Activated CD8-positive, alpha-beta memory T cell treated with anti-CD3 and anti-CD28 coated beads, Interleukin-2, amount 50 U/mL, for 48 hours (primary cell): ENCODE measurements at regions not wholly inside any gene's neighbourhood (a gene's known extent, or its start where the extent isn't known, plus 50 kb on each side); places are given as distances from the start of the nearest gene placed in this dataset.
"Not testable (repeated sequence)": the region's sequence is repeated elsewhere in the genome, so short reads cannot be mapped to it uniquely, and the experiment has no call there.

Experiments
- DNase-seq: peaks from one replicate; pipeline ENCODE4 v3.0.0-alpha.2; 2020

DNA sequence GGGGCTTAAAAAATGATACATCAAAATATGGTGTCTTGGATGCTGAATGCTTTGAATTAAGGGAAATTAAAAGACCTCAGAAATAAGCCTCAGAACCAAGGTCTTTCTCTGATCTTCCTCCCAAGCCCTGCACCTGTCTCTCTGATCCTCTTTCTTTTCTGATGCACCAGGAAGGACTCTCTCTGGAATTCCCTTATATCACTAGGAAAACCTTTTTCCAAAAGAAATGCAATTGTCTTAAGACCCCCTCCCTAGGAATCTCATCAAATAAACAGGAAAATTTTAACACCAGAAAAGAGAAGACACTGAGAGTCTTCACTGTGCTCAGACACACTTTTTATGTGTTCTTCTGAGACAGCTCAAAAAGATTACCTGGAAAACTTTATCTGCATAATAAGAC, 159.5 kb upstream of the PTBP2 start:
- DNase-seq: no peak

DNA sequence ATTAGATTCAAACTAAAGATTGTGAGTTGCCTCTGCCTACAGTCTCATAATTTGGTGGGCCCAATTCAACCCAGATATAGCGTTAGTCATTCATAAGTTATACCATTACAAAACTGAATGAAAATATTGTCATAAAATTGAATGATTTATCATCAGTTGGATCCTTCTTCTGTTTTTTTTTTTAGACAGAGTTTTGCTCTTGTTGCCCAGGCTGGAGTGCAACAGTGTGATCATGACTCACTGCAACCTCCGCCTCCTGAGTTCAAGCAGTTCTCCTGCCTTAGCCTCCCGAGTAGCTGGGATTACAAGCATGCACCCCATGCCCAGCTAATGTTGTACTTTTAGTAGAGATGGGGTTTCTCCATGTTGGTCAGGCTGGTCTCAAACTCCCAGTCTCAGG, 157.2 kb upstream of the PTBP2 start:
- not testable (repeated sequence) for DNase-seq

DNA sequence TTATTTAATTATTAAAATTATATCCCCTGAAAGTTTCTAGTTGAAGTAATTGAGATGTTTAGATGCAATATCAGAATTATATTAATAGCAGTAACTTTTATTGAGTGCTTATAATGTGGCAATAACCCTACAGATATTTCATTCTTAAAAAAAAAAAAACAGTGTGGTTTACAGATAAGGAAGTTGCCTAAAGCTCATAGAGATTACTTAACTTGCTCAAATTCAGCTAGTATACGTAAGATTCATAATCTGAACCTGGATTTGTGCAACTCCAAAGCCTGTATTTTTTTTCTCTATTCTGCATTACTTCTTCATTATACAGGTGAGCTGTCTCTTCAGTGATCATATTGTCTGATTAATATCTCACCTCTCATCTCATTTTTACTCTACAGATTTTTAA, 156.0 kb upstream of the PTBP2 start:
- DNase-seq: no peak

DNA sequence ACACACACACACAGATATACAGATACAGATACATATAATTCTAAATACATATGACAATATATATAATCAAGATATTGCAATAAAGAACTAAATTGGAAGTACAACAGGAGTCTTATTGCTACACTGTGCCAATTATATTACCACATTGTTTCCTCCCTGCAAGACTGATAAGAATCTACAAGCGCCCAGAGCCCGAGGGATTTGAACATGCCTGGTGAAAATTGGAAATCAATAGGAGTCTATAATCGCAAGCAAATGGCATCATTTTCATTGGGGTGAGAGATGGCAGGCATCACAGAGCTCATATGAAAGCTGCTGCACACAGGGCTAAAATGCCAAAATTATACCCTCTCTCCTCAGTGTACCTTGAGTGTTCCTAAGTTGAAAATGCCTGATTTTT, 152.9 kb upstream of the PTBP2 start:
- DNase-seq: no peak

DNA sequence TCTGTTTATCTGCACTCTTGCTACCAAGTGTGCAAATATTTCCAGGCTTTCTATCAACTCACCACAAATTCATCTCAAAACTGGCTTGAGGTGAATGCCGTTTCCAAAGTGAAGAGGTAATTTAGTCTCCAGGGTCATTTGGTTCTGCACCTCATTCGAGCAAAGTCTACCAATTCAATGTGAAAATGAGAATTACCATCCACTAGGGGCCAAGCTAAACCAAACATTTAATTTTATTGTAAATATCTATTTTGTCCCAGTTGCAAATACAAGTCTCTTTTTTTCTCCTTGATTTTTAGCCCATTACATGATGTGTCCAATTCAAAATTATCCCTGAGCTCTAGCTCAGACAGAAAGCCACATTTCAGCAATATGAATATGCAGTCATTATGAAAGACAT, 152.3 kb upstream of the PTBP2 start:
- DNase-seq: no peak

DNA sequence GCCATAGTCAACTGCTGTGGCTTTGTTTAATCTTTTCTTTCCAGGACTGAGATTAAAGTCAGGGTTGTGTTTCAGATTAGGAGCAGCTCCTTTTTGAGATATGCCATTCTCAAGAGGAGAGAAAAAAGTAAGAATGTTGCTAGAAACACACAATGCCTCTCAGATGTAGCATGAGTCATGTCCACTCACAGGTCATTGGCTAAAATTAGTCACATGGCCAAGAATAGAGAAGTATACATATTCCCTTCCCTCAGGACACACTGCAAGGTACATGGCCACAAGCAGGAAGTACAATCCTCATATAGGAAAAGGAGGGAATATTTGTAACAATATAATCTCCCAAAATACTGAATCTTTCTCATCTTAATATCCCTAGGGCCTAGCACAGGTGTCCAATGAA, 141.9 kb upstream of the PTBP2 start:
- DNase-seq: no peak

DNA sequence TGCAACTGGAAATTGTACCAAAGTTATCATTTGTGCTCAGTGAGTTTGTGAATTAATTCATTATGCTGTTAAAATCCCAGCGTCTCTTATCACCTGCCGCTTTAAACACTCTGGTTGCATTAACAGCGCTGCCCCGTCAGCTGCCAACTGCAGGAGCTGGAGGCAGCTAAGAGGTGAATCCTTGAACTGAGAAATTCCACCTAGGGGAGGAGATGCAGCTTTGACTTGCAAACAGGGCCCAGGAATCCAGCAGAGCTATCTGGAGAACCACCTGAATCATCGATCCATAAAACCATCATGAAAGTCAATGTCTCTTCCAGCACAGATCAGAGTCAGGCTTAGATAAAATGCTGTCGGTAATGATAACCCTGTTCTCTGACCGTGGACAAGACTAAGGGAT, 140.7 kb upstream of the PTBP2 start:
- no peak for DNase-seq

DNA sequence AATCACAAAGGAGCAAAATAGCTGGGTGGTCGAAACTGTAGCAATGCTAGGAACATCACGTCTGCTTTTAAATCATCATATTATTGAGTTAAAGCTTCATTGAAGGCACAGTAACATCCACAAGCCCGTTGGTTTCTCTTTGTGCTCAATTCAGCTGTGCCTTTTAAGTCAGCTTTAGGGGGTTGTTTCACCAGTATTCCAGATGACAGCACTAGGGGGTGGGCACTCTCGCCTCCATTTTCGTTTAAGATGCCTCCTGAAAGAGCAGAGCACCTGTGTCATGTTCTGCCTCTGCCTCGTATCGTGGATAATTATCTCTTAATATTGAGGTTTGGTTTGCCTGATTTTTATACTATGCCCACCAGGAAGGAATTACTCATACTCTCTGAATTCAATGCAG, 139.8 kb upstream of the PTBP2 start:
- DNase-seq: no peak

DNA sequence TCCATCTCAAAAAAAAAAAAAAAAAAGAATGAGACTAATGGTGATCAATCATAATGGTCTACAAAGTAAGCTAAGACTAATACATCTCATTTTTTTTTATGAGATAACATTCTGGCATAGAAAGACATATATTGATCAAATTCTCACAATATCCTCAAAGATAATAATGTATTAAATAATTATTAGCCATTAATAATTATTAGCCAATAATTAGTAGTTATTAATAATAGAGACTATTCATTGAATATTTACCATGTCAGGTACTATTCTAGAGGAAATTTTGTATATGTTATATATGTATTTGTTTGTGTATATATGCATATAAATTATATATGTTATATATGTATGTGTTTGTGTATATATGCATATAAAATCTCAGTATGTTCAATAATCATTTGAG, 137.7 kb upstream of the PTBP2 start:
- no peak for DNase-seq

DNA sequence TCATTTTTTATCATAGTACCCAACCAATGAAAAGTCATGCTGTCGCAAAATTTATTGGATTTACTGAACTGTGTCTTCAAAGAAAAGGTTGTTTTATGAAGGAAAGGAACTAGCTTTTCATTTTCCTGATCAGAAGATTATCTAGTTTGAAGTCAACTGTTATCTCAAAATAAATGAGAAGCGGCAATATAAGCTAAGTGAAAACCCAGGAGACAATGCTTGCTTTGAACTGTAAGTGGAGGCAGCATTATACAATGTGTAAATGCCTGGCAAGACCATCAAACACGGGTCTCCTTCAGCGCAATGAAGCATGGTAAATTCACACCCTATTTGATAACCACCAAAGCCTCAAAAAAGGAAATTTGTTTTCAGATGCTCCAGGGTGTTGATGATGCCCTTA, 134.4 kb upstream of the PTBP2 start:
- no peak for DNase-seq

DNA sequence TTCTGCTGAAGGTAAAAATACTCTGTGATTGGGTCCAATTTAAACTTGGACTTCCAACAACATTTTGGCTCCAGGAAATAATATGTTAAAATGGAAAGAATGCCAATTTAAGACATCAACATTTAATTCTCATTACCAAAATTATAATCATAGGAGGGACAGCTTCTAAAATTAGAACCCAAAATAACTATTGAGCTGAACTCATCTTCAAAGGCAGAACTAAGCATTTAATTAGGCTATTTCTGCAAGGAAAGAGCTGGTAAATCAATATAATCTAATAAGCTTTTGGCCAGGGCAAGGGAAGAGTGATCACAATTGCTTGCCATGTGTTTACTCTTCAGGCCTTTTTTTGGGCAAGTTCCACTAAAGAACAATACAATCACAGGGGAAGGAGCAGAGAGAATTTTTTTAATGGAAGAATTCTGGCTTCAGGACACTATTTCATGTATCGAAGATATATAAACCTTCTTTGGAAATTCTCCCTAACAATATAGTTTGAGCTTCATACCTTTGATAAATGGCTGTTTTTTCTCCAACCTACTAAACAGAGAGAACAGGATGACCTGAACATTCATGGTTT, 133.1 kb upstream of the PTBP2 start:
- DNase-seq: no peak

DNA sequence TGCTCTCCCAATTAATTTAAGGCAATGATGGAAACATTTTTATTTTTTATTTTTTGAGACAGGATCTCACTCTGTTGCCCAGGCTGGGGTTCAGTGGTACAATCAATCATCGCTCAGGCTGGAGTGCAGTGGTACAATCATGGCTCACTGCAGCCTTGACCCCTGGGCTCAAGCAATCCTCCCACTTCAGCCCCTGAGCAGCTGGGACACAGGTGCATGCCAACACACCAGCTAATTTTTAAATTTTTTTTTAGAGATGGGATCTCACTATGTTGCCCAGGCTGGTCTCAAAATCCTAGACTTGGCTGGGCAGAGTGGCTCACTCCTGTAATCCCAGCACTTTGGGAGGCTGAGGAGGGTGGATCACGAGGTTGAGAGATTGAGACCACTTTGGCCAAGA, 126.1 kb upstream of the PTBP2 start:
- DNase-seq: not testable (repeated sequence)

DNA sequence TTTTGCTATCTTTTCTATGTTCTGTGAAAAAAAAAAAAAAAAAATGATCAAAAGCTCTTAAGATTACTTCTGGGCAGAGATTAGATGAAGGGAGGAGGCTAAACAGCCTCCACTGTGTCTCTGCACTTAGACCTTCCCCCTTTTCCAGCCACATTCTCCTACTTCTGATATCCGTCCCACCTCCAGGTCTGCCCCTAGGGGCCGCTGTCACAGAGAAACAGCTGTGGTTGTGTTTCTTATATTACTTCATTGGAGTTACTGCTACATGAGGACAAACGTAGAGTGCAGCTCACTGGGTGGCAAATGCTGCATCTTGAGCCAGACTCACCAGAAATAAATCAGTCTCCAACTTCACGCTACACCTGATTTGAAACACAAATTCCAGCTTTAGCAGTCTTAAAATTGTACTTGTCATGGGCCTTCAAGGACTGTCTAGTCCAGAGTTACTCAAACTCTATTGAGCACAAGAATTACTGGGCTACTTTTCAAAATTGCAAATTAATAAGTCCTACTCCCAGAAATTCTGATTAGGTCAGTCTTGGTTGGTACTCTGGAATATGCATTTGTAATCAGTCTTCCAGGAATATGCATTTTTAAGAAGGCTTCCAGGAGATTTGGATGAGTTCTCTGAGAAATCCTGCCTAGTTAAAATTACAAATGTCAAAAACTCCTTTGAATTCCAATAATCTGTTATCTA, 125.2 kb upstream of the PTBP2 start:
- no peak for DNase-seq

DNA sequence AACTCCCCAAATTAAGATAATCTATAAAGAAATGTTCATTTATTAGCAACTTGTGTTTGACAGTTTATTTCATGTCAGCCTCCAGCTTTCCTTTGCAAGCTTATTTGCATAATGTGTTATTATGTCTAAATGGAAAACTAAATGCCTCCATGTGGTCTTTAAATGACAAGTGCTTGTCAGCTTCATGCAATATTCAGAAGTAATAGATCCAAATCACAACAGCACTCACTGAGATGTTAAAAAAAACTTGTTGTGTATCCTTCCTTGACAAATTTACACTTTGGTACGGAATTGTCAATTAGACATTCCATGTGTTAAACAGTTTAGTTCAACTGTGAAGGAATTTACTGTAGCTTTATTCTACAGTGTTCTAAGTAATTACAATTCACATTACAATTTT, 124.4 kb upstream of the PTBP2 start:
- DNase-seq: no peak

DNA sequence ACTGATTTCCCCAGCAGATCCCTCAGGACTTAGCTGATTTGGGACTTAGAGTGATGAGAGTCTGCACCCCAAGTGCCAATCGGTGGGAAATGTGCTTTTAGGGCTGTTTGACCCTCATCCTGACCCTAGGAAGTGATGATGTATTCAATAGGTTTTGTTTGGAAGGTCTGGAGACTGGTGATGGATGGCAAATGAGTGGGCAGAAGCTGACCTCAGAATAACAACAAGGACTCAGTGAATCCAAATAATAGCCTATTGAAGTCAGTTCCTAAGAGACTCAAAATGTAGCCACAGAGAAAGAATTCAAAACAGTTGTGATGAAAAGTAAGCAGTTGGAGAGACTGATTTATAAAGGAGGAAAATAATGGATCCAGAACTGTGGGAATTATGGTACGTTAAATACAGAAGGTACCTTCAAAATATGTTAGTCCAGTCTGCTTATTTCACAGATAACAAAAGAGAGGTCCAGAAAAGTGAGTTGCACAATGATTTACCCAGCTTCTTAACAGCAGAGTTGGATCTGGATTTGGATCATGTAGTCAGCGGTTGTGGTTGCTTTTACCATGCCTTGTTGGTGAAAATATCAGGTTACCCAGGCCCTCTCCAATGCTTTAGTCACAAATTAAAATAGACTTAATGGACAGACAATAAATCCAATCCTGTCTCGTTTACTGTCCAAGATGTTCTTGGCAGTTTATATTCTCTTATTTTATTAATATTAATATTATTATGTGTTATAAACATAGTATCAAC, 123.0 kb upstream of the PTBP2 start:
- no peak for DNase-seq

DNA sequence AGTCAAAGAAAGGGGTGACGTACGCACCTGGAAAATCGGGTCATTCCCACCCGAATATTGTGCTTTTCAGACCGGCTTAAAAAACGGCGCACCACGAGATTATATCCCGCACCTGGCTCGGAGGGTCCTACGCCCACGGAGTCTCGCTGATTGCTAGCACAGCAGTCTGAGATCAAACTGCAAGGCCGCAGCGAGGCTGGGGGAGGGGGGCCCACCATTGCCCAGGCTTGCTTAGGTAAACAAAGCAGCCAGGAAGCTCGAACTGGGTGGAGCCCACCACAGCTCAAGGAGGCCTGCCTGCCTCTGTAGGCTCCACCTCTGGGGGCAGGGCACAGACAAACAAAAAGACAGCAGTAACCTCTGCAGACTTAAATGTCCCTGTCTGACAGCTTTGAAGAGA, 117.0 kb upstream of the PTBP2 start:
- DNase-seq: not testable (repeated sequence)

DNA sequence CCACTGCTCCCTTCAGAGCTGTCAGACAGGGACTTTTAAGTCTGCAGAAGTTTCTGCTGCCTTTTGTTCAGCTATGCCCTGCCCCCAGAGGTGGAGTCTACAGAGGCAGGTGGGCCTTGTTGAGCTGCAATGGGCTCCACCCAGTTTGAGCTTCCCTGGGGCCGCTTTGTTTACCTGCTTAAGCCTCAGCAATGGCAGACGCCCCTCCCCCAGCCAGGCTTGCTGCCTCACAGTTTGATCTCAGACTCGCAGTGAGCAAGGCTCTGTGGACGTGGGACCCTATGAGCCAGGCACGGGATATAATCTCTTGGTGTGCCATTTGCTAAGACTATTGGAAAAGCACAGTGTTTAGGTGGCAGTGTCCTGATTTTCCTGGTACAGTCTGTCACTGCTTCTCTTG, 104.2 kb upstream of the PTBP2 start:
- DNase-seq: not testable (repeated sequence)

DNA sequence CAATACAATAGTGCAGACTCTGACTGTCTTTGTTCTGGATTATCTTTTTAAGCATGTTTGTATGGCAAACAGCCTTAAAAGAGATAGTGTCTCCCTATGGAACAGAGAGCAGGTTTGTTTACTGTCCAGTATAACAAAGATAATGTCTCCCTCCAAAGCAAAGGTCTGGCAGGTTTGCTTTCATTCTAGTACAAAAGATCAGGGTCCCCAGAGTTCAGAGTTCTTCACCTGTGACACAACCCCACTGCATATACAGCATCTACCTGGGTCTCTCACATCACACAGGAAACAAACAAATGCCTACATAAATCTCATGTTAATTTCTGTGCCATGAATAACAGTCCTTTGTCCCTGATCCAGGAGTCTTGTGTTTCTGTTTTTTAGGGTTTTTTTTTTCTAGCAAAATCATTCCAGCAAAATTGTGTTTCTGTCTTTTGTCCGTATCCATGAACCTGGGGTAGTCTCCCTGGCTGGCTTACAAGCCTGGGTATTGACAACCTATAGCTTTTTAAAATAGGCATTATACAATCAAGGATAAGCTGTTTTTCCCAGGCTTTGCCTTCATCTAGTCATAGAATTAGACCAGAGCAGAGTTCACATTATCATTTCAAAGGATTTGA, 89.4 kb upstream of the PTBP2 start:
- DNase-seq: no peak

DNA sequence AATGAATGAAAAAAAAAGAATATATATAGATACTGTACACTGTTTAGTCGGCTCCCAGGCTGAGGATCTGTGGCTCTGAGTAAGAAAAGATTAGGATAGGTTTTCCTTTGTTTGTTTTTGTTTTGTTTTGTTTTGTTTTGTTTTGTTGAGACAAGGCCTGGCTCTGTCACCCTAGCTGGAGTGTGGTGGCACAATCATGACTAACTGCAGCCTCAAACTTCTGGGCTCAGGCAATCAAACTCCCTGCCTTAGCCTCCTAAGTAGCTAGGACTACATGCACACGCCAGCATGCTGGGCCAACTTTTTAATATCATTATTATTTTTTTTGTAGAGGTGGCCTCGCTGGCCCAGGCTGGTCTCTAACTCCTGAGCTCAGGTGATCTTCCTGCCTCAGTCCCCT, 87.9 kb upstream of the PTBP2 start:
- no peak for DNase-seq

DNA sequence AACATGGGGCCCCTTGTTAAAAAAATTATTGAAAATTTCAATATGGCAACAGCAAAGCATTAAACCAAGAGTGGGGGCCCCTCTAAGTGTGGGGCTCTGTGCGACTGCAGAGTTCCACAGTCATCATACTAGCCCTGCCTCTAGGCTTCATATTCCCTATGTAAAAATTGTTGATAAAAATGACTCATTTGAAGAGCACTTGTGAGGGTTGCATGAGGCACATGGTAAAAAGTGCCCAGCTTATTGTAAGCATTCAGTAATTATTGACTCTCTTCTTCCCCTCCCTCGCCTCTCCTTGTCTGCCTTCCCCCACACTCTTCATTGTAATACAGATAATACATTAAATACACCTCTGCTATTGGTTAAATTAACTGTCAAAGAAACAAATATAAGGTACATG, 86.7 kb upstream of the PTBP2 start:
- DNase-seq: no peak

DNA sequence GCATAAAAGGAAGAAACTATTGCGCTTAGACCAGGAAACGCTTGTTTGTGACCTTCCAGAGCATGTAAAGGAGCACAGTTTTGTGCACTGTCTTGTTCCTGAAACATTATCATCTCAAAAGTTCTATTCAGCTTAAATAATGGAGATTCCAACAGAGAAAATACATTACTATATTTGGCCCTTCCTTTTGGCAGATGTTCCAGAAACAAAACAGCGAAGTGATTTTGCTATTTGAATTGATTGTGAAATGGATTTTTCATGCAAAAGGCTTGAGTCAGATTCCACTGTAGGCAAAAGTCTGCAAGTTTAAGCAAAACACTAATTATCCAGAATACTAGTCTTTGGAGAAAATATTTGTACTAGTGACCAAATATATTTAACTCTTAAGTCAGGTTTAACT, 80.3 kb upstream of the PTBP2 start:
- no peak for DNase-seq

DNA sequence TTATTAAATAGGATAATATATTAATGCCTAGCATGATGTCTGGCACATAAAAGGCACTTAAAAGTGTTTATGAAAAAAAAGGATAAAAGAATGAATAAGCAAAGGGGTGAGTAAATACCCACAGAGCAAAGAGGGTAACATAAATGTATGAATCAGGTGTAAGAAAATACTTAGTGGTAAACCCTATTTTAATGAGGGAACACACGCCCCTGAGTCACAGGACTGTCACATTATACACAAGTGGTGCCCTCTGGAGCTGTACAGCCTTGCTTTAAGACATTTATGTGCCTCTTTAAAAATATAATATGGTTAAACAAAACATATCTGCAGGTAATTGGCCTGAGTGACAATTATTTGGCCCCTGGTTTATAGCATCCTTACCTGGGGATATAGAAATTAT, 78.1 kb upstream of the PTBP2 start:
- no peak for DNase-seq

DNA sequence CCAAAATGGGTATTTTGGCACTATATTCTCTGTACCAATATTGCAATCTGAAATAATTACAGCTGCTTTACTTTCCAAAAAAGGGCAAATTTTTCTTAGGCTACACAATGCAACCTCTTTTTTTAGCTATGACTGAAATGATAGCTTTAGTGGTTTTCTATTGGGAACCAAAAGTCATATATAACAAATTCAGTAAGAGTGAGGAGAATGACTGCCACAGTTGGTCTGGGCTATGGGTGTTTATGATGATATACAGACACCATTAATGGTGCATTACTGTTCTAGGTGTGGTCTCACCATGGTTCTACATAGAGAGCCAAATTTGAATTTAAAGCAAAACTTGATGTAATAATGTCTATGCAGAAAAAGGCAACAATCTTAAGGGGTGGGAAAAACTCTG, 72.3 kb upstream of the PTBP2 start:
- no peak for DNase-seq

DNA sequence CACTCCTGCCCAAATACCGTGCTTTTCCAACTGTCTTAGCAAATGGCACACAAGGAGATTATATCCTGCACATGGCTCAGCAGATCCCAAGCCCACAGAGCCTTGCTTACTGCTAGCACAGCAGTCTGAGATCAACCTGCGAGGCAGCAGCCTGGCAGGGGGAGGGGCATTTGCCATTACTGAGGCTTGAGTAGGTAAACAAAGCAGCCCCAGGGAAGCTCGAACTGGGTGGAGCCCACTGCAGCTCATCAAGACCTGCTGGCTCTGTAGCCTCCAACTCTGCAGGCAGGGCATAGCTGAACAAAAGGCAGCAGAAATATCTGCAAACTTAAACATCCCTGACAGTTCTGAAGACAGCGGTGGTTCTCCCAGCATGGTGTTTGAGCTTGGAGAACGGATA, 70.1 kb upstream of the PTBP2 start:
- no peak for DNase-seq
